MG63 (cell line): ENCODE measurements at regions not wholly inside any gene's neighbourhood (a gene's known extent, or its start where the extent isn't known, plus 50 kb on each side); places are given as distances from the start of the nearest gene placed in this dataset.
"Not testable (repeated sequence)": the region's sequence is repeated elsewhere in the genome, so short reads cannot be mapped to it uniquely, and the experiment has no call there.

Experiments used
- DNase-seq: peaks from one replicate; pipeline ENCODE4 v3.0.0-alpha.2; 2020
- H3K27me3 ChIP-seq: fragments of 250-450 bp; sonication (Bioruptor Pico); 2 replicates; pipeline ENCODE4 v1.5.1; 2020; ENCODE audit warnings: mild to moderate bottlenecking, moderate library complexity
- H3K36me3 ChIP-seq: fragments of 250-450 bp; sonication (Bioruptor Pico); 2 replicates; pipeline ENCODE4 v1.5.1; 2020; ENCODE audit warnings: mild to moderate bottlenecking, moderate library complexity
- H3K4me3 ChIP-seq: fragments of 250-450 bp; sonication (Bioruptor Pico); 2 replicates; pipeline ENCODE4 v1.5.1; 2020; ENCODE audit warnings: mild to moderate bottlenecking, moderate library complexity
- H3K9me3 ChIP-seq: fragments of 250-450 bp; sonication (Bioruptor Pico); 2 replicates; pipeline ENCODE4 v1.5.1; 2020; ENCODE audit warnings: mild to moderate bottlenecking, moderate library complexity

DNA sequence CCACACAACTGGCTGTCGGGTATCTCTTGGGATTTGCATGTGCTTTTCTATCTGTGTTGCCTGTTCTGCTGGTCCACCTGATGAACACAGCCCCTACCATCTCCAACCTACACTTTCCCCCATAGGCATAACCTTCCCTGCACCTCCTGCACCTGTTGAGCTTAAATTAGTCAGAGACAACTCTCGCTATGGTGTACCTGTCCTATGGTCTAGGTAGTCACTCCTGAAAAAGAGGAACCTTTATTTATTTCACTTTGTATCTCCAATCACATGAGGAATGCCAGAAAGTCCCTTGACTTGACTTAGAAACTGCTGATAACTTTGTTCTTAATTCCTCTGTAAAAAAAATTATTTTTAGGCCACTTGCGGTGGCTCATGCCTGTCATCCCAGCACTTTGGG is 338.1 kb downstream of the DHRSX start:
- peaks cover 3% of the 10 kb centered on the region; the same call in 1 of the 2 replicates for H3K9me3 ChIP-seq
- no peak for DNase-seq
- no peak overlapping the region for H3K4me3 ChIP-seq
- no peaks in the 10 kb centered on the region; the same call in 1 of the 2 replicates for H3K27me3 ChIP-seq
- no peaks in the 10 kb centered on the region for H3K36me3 ChIP-seq

DNA sequence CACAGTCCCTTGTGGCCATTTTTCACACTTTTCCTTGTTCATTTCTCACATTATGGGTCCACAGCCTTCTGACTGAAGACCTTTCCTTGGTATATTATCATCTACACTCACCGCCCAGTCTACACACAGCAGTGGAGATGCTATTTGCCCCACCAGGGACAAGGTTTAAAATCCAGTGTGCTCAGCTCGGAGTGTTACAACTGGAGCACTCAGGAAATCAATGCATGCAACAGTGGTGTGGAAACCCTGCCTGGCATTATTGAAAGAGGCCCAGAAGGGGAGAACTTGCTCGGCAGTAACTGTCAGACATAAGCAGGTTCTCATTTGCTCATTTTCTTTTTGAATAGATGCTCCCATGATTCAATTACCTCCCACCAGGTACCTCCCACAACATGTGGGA is 340.9 kb downstream of the DHRSX start:
- no peak overlapping the region for H3K4me3 ChIP-seq
- DNase-seq: no peak

DNA sequence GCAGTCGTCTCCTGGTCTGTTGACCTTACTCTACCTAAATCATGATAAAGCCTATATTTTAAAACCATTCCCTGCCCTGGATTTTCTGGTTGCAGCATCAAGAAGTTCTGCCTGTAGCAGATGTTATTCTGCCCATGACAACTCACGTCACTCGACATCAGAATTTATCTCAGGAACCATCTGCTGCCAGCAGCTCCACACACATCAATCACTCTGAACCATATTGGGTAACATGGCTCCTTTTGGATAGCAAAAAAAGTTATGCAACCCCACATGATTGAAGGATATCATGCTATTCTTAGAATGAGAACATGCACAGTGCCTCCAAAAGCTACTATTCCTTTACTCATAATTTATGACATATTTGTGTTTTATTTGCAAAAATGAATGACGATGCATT is 341.4 kb downstream of the DHRSX start:
- Histone ChIP-seq H3K27me3 (no peaks in the 10 kb centered on the region; the same call in 1 of the 2 replicates), H3K9me3 (peaks cover 6% of the 10 kb centered on the region; the same call in 1 of the 2 replicates), H3K4me3 (no peak overlapping the region), H3K36me3 (no peaks in the 10 kb centered on the region)
- DNase-seq: no peak

More for the DNA sequence above, 340.9 kb downstream of the DHRSX start:
- Histone ChIP-seq H3K36me3 (no peaks in the 10 kb centered on the region), H3K9me3 (peaks cover 6% of the 10 kb centered on the region; the same call in 1 of the 2 replicates), H3K27me3 (no peaks in the 10 kb centered on the region; the same call in 1 of the 2 replicates)

DNA sequence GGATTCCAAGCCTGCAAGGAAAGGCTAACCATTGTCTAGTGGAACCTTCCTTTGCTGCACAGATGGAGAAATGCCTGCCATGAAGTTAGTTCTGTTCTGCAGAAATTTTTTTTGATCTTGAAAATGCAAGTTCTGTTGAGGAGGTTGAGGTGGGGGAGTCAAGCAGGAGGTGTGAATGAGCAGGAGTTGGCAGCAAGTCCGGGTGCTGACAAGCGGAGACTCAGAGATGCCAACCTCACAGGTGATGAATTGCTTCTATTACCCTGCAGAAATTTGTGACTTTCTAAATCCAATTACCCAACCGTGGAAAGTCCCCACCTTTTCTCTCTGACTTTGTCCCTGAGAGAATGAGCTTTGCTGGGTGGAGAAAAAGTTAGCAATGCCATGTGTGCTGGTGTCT is 350.1 kb downstream of the DHRSX start:
- DNase-seq: no peak
- Histone ChIP-seq H3K4me3 (no peak overlapping the region), H3K9me3 (peaks cover 15% of the 10 kb centered on the region), H3K27me3 (no peaks in the 10 kb centered on the region), H3K36me3 (no peaks in the 10 kb centered on the region)

DNA sequence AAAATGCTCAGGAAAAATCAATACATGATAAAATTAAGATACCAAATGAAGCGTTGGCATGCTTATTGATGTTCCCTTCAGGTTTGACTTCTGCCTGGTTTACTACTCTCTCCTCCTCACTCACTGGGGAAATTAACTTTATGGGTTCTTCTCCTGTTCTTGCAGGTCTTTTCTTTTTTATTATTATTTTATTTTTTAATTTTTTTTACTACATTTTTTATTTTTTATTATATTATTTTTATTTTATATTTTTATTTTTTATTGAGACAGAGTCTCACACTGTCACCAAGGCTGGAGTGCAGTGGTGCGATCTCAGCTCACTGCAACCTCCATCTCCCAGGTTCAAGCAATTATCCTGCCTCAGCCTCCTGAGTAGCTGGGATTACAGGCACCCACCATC is 350.8 kb downstream of the DHRSX start:
- not testable (repeated sequence) for H3K36me3 ChIP-seq, H3K4me3 ChIP-seq, DNase-seq

DNA sequence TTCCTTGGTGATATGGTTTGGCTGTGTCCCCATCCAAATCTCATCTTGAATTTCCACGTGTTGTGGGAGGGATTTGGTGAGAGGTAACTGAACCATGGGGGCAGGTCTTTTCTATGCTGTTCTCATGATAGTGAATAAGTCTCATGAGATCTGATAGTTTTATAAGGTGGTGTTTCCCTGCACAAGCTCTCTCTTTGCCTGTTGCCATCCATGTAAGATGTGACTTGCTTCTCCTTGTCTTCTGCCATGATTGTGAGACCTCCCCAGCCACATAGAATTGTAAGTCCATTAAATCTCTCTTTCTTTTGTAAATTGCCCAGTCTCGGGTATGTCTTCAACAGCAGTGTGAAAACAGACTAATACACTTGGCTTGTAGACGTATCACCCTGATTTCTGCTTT is 351.7 kb downstream of the DHRSX start:
- not testable (repeated sequence) for H3K27me3 ChIP-seq, DNase-seq, H3K36me3 ChIP-seq, H3K4me3 ChIP-seq
- peaks cover 13% of the 10 kb centered on the region for H3K9me3 ChIP-seq

More for the DNA sequence above, 350.8 kb downstream of the DHRSX start:
- H3K27me3 ChIP-seq: not testable (repeated sequence)
- H3K9me3 ChIP-seq: peaks cover 13% of the 10 kb centered on the region

DNA sequence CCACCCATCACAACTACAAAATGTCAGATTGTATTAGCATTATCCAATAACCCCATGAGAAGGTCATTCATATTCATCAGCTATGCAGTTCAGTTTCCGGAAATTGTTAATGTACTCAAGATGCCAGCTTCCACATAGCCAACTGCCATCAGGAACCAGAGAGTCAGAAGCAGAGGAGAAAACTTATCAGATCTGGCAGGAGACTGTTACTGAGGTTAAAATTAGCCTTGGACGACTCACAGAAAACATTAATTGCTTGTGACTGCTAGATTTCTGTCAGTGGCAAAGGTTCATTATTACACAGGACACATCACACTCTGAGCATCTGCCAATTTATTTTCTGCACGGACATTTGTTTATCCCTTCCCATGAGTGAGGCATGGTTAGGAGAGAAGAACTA is 352.8 kb downstream of the DHRSX start:
- no peak for DNase-seq

DNA sequence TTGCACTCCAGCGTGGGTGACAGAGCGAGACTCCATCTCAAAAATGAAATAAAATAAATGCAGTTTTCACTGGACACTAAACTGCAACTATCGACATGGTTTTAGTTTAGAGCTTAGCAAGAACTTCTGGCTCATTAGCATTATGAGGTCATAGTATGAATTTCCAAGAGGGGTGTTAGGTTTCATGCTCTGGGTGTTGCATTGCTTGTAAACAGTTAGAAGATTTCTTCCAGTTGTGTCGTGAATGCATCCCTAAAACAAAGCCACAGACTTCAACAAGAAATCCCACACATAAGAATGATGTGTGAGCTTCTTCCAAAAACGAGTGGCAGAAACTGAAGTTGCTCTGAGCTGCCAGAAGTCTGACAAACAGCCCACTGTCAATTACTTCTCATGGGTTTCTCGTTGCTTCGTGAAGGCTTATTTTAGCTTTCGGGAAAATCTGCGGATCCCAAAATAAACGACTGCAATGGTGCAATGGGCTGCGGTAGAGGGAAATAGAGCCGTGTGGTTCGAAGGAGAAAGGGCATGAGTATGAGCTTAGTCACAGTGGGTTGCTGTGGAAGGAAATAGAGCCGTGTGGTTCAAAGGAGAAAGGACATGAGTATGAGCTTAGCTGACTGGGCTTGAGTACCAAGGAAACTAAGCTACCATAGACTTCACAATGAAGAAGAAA is 354.9 kb downstream of the DHRSX start:
- Histone ChIP-seq H3K27me3 (no peaks in the 10 kb centered on the region; the same call in none of the 2 replicates), H3K9me3 (peaks cover 16% of the 10 kb centered on the region), H3K36me3 (no peaks in the 10 kb centered on the region), H3K4me3 (peak overlapping the region; percentile 19)
- peak; percentile 75 for DNase-seq

More for the DNA sequence above, 352.8 kb downstream of the DHRSX start:
- Histone ChIP-seq H3K4me3 (no peak overlapping the region), H3K9me3 (peaks cover 13% of the 10 kb centered on the region), H3K27me3 (no peaks in the 10 kb centered on the region), H3K36me3 (no peaks in the 10 kb centered on the region)

DNA sequence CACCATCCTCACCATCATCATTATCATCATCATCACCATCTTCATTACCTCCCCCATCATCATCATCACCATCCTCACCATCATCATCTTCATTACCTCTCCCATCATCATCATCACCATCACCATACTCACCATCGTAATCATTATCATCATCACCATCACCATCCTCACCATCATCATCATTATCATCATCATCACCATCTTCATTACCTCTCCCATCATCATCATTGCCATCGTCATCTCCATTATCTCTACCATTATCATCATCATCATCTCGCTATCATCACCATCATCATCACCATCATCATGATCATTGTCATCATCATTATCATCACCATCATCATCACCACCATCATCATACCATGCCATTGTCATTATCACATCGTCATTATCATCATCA is 362.9 kb downstream of the DHRSX start:
- H3K27me3 ChIP-seq: peaks cover 11% of the 10 kb centered on the region
- H3K4me3 ChIP-seq: no peak overlapping the region
- peaks cover 12% of the 10 kb centered on the region for H3K9me3 ChIP-seq
- no peak for DNase-seq
- no peaks in the 10 kb centered on the region for H3K36me3 ChIP-seq

DNA sequence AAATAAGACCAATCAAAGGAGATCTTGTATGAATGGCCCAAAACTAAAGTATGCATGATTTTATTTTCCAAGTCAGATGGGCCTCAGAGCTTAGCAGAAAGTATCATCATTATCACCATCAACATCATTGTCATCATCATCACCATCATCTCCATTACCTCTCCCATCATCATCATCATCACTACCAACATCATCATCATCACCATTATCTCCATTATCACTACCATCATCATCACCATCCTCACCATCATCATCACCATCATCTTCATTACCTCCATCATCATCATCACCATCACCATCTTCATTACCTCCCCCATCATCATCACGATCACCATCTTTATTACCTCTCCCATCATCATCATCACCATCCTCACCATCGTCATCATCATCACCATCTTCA is 363.9 kb downstream of the DHRSX start:
- peaks cover 11% of the 10 kb centered on the region; the same call in 1 of the 2 replicates for H3K27me3 ChIP-seq
- H3K4me3 ChIP-seq: no peak overlapping the region
- peaks cover 10% of the 10 kb centered on the region for H3K9me3 ChIP-seq
- no peak for DNase-seq
- no peaks in the 10 kb centered on the region for H3K36me3 ChIP-seq

DNA sequence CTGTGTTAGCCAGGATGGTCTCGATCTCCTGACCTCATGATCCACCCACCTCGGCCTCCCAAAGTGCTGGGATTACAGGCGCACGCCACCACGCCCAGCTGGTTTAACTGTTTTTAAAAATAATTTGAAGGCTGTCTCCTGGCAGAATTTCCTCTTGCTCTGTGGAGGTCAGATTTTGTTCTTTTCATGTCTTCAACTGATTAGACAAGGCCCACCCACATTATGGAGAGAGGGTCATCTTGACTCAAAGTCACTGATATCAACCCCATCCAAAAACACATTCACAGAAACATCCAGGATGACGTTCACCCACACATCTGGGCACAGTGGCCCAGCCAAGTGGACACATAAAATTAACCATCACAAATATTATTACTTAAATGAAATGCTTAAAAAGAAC is 365.4 kb downstream of the DHRSX start:
- H3K4me3 ChIP-seq: no peak overlapping the region
- no peak for DNase-seq
- H3K27me3 ChIP-seq: peaks cover 11% of the 10 kb centered on the region; the same call in 1 of the 2 replicates
- no peaks in the 10 kb centered on the region for H3K36me3 ChIP-seq
- H3K9me3 ChIP-seq: peaks cover 8% of the 10 kb centered on the region

DNA sequence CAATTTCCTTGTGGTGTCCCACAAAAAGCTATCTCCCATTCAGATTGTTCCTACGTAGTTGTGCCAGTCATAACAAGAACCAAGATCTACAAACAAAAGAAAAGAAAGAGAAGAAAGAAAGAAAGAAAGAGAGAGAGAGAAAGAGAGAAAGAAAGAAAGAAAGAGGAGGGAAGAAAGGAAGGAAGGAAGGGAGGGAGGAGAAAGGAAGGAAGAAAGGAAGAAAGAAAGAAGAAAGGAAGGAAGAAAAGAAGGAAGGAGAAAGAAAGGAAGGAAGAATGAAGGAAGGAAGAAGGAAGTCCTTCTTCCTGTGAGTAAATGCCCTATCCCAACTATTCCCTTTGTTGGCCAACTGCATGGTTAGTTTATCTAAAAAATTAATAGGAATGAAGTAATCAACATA is 366.0 kb downstream of the DHRSX start:
- no peak for DNase-seq

More for the DNA sequence above, 366.0 kb downstream of the DHRSX start:
- peaks cover 8% of the 10 kb centered on the region for H3K9me3 ChIP-seq
- H3K36me3 ChIP-seq: no peaks in the 10 kb centered on the region
- H3K27me3 ChIP-seq: peaks cover 6% of the 10 kb centered on the region; the same call in 1 of the 2 replicates
- H3K4me3 ChIP-seq: no peak overlapping the region
